Hepatocyte (in vitro differentiated cells): ENCODE measurements at regions not wholly inside any gene's neighbourhood (a gene's known extent, or its start where the extent isn't known, plus 50 kb on each side); places are given as distances from the start of the nearest gene placed in this dataset.

Experiments
- EZH2phosphoT487 ChIP-seq: fragments of 200-600 bp; sonication (generic); IDR thresholded peaks from one replicate; pipeline ENCODE4 v1.6.1; 2018; ENCODE audit warnings: antibody characterized with exemption, mild to moderate bottlenecking, low read depth, moderate library complexity; ENCODE audit not compliant: unreplicated experiment, severe bottlenecking
- TF ChIP-seq, protein P1 (sequence below): fragments of 200-600 bp; sonication (generic); IDR thresholded peaks from 2 replicates; pipeline ENCODE4 v1.5.1; 2016; ENCODE audit warnings: antibody characterized with exemption, mild to moderate bottlenecking; ENCODE audit not compliant: poor library complexity

DNA sequence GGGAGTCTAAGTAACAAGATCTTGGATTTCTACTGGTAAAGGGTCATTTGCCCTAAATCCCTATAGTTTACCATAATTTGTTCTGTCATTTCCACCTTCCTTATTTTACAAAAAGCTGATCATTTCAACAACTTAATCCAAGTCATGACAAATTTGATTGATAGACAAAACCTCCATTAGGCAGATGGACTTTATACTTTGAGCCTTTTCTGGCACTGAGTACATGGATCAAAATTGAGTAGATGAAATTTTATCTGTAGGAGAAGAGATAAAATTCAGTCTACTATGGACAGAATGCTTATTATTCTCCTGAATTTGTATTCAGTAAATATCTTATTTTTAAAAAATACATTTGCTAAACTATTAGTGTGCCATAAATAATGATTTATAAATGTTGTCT lies 62.6 kb upstream of the NRIP1 start:
- TF ChIP-seq, protein P1, sequence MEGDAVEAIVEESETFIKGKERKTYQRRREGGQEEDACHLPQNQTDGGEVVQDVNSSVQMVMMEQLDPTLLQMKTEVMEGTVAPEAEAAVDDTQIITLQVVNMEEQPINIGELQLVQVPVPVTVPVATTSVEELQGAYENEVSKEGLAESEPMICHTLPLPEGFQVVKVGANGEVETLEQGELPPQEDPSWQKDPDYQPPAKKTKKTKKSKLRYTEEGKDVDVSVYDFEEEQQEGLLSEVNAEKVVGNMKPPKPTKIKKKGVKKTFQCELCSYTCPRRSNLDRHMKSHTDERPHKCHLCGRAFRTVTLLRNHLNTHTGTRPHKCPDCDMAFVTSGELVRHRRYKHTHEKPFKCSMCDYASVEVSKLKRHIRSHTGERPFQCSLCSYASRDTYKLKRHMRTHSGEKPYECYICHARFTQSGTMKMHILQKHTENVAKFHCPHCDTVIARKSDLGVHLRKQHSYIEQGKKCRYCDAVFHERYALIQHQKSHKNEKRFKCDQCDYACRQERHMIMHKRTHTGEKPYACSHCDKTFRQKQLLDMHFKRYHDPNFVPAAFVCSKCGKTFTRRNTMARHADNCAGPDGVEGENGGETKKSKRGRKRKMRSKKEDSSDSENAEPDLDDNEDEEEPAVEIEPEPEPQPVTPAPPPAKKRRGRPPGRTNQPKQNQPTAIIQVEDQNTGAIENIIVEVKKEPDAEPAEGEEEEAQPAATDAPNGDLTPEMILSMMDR: no peak
- TF ChIP-seq EZH2phosphoT487: no peak
